GM12878 (cell line): ENCODE measurements at regions not wholly inside any gene's neighbourhood (a gene's known extent, or its start where the extent isn't known, plus 50 kb on each side); places are given as distances from the start of the nearest gene placed in this dataset.

Experiments used
- ATAC-seq: fragments of 200-7000 bp; cut with Tn5 transposase; 3 replicates; pipeline ENCODE4 v1.9.1; 2020; ENCODE audit warnings: mild to moderate bottlenecking, moderate library complexity
- BruUV-seq: library from RNA; stranded (reverse); fragments of 400-500 nt; replicated peaks from 2 replicates; lab custom pipeline; 2021; lab: Mats Ljungman, UMichigan
- CTCF ChIA-PET: fragments of 300-600 bp; sonication (Branson Sonifier 250); formaldehyde crosslinking; extraction: SDS; loops from one replicate; lab custom pipeline; 2021; ENCODE audit warnings: inconsistent platforms; lab: Yijun Ruan, JAX
- POLR2A ChIA-PET: fragments of 350-600 bp; formaldehyde crosslinking; extraction: SDS; loops from one replicate; lab custom pipeline; 2021; ENCODE audit warnings: inconsistent platforms; lab: Charles Lee
- RAD21 ChIA-PET: fragments of 300-600 bp; sonication (Branson Sonifier 250); formaldehyde crosslinking; loops from one replicate; lab custom pipeline; 2023; ENCODE audit warnings: antibody characterized with exemption; ENCODE audit not compliant: unreplicated experiment; lab: Charles Lee
- SMC1A ChIA-PET: fragments of 300-600 bp; sonication (Branson Sonifier 250); formaldehyde crosslinking; loops from one replicate; lab custom pipeline; 2023; ENCODE audit not compliant: unreplicated experiment, uncharacterized antibody; lab: Charles Lee
- DNase-seq: peaks from one replicate; pipeline ENCODE4 v3.0.0-alpha.2; 2011; ENCODE audit warnings: low read depth, low spot score
- FAIRE-seq: peaks from 3 replicates; lab custom pipeline; 2011; peaks lifted over from hg19 to GRCh38; lab: Jason Lieb, UNC
- H2AFZ ChIP-seq: 2 replicates; pipeline ENCODE4 v1.6.0; 2011; ENCODE audit warnings: low read depth, low read length, control low read depth; ENCODE audit not compliant: control insufficient read depth
- H3K27ac ChIP-seq: 2 replicates; pipeline ENCODE4 v1.5.1; 2011; ENCODE audit warnings: control low read depth; ENCODE audit not compliant: control insufficient read depth, insufficient read depth
- H3K27me3 ChIP-seq, 2 experiments: replicated peaks in 1 of 2; 2 replicates each; pipeline versions ENCODE4 v1.6.0 to v1.6.1; 2011; ENCODE audit warnings: low read length in 1 of 2; ENCODE audit not compliant: control insufficient read depth in 2 of 2, insufficient read depth in 2 of 2
- H3K36me3 ChIP-seq, 2 experiments: 2 replicates each; pipeline ENCODE4 v1.5.1; 2011; ENCODE audit warnings: low read length in 1 of 2; ENCODE audit not compliant: control insufficient read depth in 2 of 2, insufficient read depth in 2 of 2
- H3K4me1 ChIP-seq: 2 replicates; pipeline ENCODE4 v1.6.1; 2011; ENCODE audit warnings: mild to moderate bottlenecking, low read length, moderate library complexity, mixed read lengths; ENCODE audit not compliant: control insufficient read depth, insufficient read depth
- H3K4me2 ChIP-seq: 2 replicates; pipeline ENCODE4 v1.6.0; 2011; ENCODE audit warnings: control low read depth; ENCODE audit not compliant: control insufficient read depth, insufficient read depth
- H3K4me3 ChIP-seq: fragments of 200-600 bp; sonication (generic); 2 replicates; pipeline ENCODE4 v1.5.1; 2016
- H3K79me2 ChIP-seq: 2 replicates; pipeline ENCODE4 v1.6.0; 2011; ENCODE audit warnings: low read length; ENCODE audit not compliant: control insufficient read depth, insufficient read depth
- H3K9ac ChIP-seq: 2 replicates; pipeline ENCODE4 v1.8.0; 2011; ENCODE audit warnings: low read length, control low read depth, mixed read lengths; ENCODE audit not compliant: control insufficient read depth, insufficient read depth
- H3K9me3 ChIP-seq: replicated peaks from 3 replicates; pipeline ENCODE4 v1.5.1; 2011; ENCODE audit warnings: mild to moderate bottlenecking, low read length; ENCODE audit not compliant: control insufficient read depth, insufficient read depth
- H4K20me1 ChIP-seq: 2 replicates; pipeline ENCODE4 v1.6.0; 2011; ENCODE audit not compliant: control insufficient read depth, insufficient read depth
- EZH2 ChIP-seq: IDR thresholded peaks from 2 replicates; pipeline ENCODE4 v1.6.1; 2012; ENCODE audit warnings: low read depth, mild to moderate bottlenecking, control low read depth, inconsistent platforms, low read length, borderline replicate concordance; ENCODE audit not compliant: control insufficient read depth
- KDM1A ChIP-seq: fragments of 200-600 bp; sonication (generic); IDR thresholded peaks from 2 replicates; pipeline ENCODE4 v1.6.1; 2016; ENCODE audit warnings: borderline replicate concordance
- MTA3 ChIP-seq: IDR thresholded peaks from 2 replicates; pipeline ENCODE4 v1.6.1; 2012; ENCODE audit warnings: low read length, inconsistent platforms, borderline replicate concordance
- NFIC ChIP-seq: IDR thresholded peaks from 2 replicates; pipeline ENCODE4 v1.6.1; 2012; ENCODE audit warnings: low read depth, mild to moderate bottlenecking, inconsistent platforms, low read length, moderate library complexity
- NFXL1 ChIP-seq: fragments of 450-650 bp; IDR thresholded peaks from 2 replicates; pipeline ENCODE4 v1.6.1; 2017; ENCODE audit warnings: antibody characterized with exemption, mild to moderate bottlenecking, borderline replicate concordance
- NFYB ChIP-seq: IDR thresholded peaks from 2 replicates; pipeline ENCODE4 v1.6.1; 2011; ENCODE audit warnings: low read depth, mild to moderate bottlenecking, low read length, improper control_type of control experiment, moderate library complexity; ENCODE audit not compliant: insufficient read depth
- RAD21 ChIP-seq: IDR thresholded peaks from 2 replicates; pipeline ENCODE4 v1.6.1; 2011; ENCODE audit warnings: mild to moderate bottlenecking, low read depth, low read length, moderate library complexity; ENCODE audit not compliant: insufficient read depth
- TCF3 ChIP-seq: IDR thresholded peaks from 2 replicates; pipeline ENCODE4 v1.6.1; 2012; ENCODE audit warnings: low read depth, mild to moderate bottlenecking, low read length, borderline replicate concordance; ENCODE audit not compliant: insufficient read depth
- in situ Hi-C: fragments of 300-500 bp; cut with MboI; formaldehyde crosslinking; loops from 9 replicates; pipeline ENCODE4 v1.14.3; 2018; ENCODE audit warnings: mixed read lengths
- intact Hi-C: fragments of 100-400 bp; cut with micrococcal nuclease; formaldehyde crosslinking; loops from one replicate; pipeline ENCODE4 v1.14.2; 2022; ENCODE audit not compliant: unreplicated experiment
- TF ChIP-seq, protein P1 (sequence below): fragments of 450-650 bp; IDR thresholded peaks from 2 replicates; pipeline ENCODE4 v1.6.1; 2017; ENCODE audit warnings: mild to moderate bottlenecking, moderate library complexity
- TF ChIP-seq, protein P2 (sequence below): IDR thresholded peaks from 2 replicates; pipeline ENCODE4 v1.6.1; 2012; ENCODE audit warnings: improper control_type of control experiment, low read depth, low read length; ENCODE audit not compliant: insufficient replicate concordance
- TF ChIP-seq, protein P3 (sequence below): fragments of 150-350 bp; IDR thresholded peaks from 2 replicates; pipeline ENCODE4 v1.6.1; 2016; ENCODE audit warnings: low read depth, low read length

DNA sequence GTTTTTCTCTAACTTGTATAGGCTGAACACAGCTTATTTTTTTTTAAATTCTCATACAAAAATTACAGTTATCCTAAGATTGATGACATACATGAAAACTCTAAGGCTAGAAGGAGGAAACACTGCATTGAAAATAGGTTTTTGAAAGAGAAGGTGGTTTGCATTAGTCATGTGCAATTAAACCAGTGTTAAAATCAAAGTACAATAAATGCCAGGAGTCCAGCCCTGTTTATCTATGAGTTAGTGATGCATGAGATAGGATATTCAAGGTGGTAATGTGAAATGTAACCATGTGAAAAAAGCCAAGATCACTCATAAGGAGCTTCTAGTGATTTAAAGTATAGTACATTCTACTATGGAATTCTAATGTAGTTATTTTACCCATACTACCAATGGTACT is 444.9 kb upstream of the CYLC2 start:
- Histone ChIP-seq H3K27me3 (no peaks in the 10 kb centered on the region), H3K9ac (no peak overlapping the region), H3K79me2 (no peaks in the 10 kb centered on the region), H3K4me2 (no peak overlapping the region), H4K20me1 (no peaks in the 10 kb centered on the region), H3K4me3 (no peak overlapping the region), H3K27ac (no peak overlapping the region), H3K4me1 (no peaks in the 10 kb centered on the region), H3K36me3 (no peaks in the 10 kb centered on the region), H3K9me3 (no peaks in the 10 kb centered on the region; the same call in 2 of the 3 replicates), H2AFZ (no peak overlapping the region)
- ChIA-PET SMC1A (interaction anchor here (0.6 kb wide), 1 partner anchor 126 kb away, joined by 3 read pairs; no protein-coding TSS in a partner anchor), RAD21 (no interaction called here), CTCF (no interaction called here), POLR2A (no interaction called here)
- no peak for FAIRE-seq
- intact Hi-C loops: no loop called here
- no peak for ATAC-seq
- in situ Hi-C loops: no loop called here
- no peak for DNase-seq
- BruUV-seq: no TSS peak
- TF ChIP-seq, protein P1, sequence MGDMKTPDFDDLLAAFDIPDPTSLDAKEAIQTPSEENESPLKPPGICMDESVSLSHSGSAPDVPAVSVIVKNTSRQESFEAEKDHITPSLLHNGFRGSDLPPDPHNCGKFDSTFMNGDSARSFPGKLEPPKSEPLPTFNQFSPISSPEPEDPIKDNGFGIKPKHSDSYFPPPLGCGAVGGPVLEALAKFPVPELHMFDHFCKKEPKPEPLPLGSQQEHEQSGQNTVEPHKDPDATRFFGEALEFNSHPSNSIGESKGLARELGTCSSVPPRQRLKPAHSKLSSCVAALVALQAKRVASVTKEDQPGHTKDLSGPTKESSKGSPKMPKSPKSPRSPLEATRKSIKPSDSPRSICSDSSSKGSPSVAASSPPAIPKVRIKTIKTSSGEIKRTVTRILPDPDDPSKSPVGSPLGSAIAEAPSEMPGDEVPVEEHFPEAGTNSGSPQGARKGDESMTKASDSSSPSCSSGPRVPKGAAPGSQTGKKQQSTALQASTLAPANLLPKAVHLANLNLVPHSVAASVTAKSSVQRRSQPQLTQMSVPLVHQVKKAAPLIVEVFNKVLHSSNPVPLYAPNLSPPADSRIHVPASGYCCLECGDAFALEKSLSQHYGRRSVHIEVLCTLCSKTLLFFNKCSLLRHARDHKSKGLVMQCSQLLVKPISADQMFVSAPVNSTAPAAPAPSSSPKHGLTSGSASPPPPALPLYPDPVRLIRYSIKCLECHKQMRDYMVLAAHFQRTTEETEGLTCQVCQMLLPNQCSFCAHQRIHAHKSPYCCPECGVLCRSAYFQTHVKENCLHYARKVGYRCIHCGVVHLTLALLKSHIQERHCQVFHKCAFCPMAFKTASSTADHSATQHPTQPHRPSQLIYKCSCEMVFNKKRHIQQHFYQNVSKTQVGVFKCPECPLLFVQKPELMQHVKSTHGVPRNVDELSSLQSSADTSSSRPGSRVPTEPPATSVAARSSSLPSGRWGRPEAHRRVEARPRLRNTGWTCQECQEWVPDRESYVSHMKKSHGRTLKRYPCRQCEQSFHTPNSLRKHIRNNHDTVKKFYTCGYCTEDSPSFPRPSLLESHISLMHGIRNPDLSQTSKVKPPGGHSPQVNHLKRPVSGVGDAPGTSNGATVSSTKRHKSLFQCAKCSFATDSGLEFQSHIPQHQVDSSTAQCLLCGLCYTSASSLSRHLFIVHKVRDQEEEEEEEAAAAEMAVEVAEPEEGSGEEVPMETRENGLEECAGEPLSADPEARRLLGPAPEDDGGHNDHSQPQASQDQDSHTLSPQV: no peak
- TF ChIP-seq TCF3: no peak
- no peak for TF ChIP-seq NFIC
- no peak for TF ChIP-seq KDM1A
- TF ChIP-seq, protein P2, sequence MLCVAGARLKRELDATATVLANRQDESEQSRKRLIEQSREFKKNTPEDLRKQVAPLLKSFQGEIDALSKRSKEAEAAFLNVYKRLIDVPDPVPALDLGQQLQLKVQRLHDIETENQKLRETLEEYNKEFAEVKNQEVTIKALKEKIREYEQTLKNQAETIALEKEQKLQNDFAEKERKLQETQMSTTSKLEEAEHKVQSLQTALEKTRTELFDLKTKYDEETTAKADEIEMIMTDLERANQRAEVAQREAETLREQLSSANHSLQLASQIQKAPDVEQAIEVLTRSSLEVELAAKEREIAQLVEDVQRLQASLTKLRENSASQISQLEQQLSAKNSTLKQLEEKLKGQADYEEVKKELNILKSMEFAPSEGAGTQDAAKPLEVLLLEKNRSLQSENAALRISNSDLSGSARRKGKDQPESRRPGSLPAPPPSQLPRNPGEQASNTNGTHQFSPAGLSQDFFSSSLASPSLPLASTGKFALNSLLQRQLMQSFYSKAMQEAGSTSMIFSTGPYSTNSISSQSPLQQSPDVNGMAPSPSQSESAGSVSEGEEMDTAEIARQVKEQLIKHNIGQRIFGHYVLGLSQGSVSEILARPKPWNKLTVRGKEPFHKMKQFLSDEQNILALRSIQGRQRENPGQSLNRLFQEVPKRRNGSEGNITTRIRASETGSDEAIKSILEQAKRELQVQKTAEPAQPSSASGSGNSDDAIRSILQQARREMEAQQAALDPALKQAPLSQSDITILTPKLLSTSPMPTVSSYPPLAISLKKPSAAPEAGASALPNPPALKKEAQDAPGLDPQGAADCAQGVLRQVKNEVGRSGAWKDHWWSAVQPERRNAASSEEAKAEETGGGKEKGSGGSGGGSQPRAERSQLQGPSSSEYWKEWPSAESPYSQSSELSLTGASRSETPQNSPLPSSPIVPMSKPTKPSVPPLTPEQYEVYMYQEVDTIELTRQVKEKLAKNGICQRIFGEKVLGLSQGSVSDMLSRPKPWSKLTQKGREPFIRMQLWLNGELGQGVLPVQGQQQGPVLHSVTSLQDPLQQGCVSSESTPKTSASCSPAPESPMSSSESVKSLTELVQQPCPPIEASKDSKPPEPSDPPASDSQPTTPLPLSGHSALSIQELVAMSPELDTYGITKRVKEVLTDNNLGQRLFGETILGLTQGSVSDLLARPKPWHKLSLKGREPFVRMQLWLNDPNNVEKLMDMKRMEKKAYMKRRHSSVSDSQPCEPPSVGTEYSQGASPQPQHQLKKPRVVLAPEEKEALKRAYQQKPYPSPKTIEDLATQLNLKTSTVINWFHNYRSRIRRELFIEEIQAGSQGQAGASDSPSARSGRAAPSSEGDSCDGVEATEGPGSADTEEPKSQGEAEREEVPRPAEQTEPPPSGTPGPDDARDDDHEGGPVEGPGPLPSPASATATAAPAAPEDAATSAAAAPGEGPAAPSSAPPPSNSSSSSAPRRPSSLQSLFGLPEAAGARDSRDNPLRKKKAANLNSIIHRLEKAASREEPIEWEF: no peak
- no peak for TF ChIP-seq MTA3
- TF ChIP-seq EZH2: no peak
- TF ChIP-seq NFYB: no peak
- TF ChIP-seq NFXL1: no peak
- TF ChIP-seq RAD21: no peak
- TF ChIP-seq, protein P3, sequence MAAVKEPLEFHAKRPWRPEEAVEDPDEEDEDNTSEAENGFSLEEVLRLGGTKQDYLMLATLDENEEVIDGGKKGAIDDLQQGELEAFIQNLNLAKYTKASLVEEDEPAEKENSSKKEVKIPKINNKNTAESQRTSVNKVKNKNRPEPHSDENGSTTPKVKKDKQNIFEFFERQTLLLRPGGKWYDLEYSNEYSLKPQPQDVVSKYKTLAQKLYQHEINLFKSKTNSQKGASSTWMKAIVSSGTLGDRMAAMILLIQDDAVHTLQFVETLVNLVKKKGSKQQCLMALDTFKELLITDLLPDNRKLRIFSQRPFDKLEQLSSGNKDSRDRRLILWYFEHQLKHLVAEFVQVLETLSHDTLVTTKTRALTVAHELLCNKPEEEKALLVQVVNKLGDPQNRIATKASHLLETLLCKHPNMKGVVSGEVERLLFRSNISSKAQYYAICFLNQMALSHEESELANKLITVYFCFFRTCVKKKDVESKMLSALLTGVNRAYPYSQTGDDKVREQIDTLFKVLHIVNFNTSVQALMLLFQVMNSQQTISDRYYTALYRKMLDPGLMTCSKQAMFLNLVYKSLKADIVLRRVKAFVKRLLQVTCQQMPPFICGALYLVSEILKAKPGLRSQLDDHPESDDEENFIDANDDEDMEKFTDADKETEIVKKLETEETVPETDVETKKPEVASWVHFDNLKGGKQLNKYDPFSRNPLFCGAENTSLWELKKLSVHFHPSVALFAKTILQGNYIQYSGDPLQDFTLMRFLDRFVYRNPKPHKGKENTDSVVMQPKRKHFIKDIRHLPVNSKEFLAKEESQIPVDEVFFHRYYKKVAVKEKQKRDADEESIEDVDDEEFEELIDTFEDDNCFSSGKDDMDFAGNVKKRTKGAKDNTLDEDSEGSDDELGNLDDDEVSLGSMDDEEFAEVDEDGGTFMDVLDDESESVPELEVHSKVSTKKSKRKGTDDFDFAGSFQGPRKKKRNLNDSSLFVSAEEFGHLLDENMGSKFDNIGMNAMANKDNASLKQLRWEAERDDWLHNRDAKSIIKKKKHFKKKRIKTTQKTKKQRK: no peak
